Hepatocyte (in vitro differentiated cells): ENCODE measurements at regions not wholly inside any gene's neighbourhood (a gene's known extent, or its start where the extent isn't known, plus 50 kb on each side); places are given as distances from the start of the nearest gene placed in this dataset.

ENCODE experiments used
- EZH2 ChIP-seq: fragments of 200-600 bp; sonication (generic); IDR thresholded peaks from 2 replicates; pipeline ENCODE4 v1.6.1; 2016; ENCODE audit warnings: antibody characterized with exemption, mild to moderate bottlenecking, borderline replicate concordance
- EZH2phosphoT487 ChIP-seq: fragments of 200-600 bp; sonication (generic); IDR thresholded peaks from one replicate; pipeline ENCODE4 v1.6.1; 2018; ENCODE audit warnings: antibody characterized with exemption, mild to moderate bottlenecking, low read depth, moderate library complexity; ENCODE audit not compliant: unreplicated experiment, severe bottlenecking
- TF ChIP-seq, protein P1 (sequence below): fragments of 200-600 bp; sonication (generic); IDR thresholded peaks from 2 replicates; pipeline ENCODE4 v1.5.1; 2016; ENCODE audit warnings: antibody characterized with exemption, mild to moderate bottlenecking; ENCODE audit not compliant: poor library complexity

GRCh38 chr21:41598561-41599431 is 90.8 kb upstream of the TMPRSS2 start:
- TF ChIP-seq, protein P1, sequence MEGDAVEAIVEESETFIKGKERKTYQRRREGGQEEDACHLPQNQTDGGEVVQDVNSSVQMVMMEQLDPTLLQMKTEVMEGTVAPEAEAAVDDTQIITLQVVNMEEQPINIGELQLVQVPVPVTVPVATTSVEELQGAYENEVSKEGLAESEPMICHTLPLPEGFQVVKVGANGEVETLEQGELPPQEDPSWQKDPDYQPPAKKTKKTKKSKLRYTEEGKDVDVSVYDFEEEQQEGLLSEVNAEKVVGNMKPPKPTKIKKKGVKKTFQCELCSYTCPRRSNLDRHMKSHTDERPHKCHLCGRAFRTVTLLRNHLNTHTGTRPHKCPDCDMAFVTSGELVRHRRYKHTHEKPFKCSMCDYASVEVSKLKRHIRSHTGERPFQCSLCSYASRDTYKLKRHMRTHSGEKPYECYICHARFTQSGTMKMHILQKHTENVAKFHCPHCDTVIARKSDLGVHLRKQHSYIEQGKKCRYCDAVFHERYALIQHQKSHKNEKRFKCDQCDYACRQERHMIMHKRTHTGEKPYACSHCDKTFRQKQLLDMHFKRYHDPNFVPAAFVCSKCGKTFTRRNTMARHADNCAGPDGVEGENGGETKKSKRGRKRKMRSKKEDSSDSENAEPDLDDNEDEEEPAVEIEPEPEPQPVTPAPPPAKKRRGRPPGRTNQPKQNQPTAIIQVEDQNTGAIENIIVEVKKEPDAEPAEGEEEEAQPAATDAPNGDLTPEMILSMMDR = no peak
- no peak for TF ChIP-seq EZH2phosphoT487
- no peak for TF ChIP-seq EZH2
